ENCODE measurements at regions not wholly inside any gene's neighbourhood (a gene's known extent, or its start where the extent isn't known, plus 50 kb on each side); places are given as distances from the start of the nearest gene placed in this dataset.
"Not testable (repeated sequence)": the region's sequence is repeated elsewhere in the genome, so short reads cannot be mapped to it uniquely, and the experiment has no call there.

- not testable (repeated sequence) for H3K36me3 ChIP-seq (ENCODE audit: control insufficient read depth, insufficient read depth, low read length); DNase-seq (ENCODE audit: low read depth in 2 of 2); H3K27ac ChIP-seq (ENCODE audit: insufficient read depth, low read length); H3K9ac ChIP-seq (ENCODE audit: insufficient read depth, low read length); H2AFZ ChIP-seq (ENCODE audit: low read length); H3K4me3 ChIP-seq (replicated peaks in 1 of 4; ENCODE audit: control extremely low read depth in 1 of 4, insufficient read depth in 1 of 4, low read depth in 3 of 4, low read length in 4 of 4); H3K4me1 ChIP-seq (ENCODE audit: control insufficient read depth, extremely low read depth, insufficient read depth, low read length); H3K9me3 ChIP-seq (ENCODE audit: control insufficient read depth, insufficient read depth, low read depth, low read length); H3K4me2 ChIP-seq (ENCODE audit: extremely low read depth, insufficient read depth, low read length); H4K20me1 ChIP-seq (ENCODE audit: control insufficient read depth, extremely low read depth, insufficient read depth, low read length); H3K27me3 ChIP-seq (ENCODE audit: control insufficient read depth, insufficient read depth, low read length); H3K79me2 ChIP-seq (ENCODE audit: control insufficient read depth, insufficient read depth, low read length)
These were observed 71.3 kb upstream of the SHOX start for GRCh38 chrX:559282-559681.

- no peak overlapping the region for H3K4me3 ChIP-seq (replicated peaks in 1 of 4; ENCODE audit: control extremely low read depth in 1 of 4, insufficient read depth in 1 of 4, low read depth in 3 of 4, low read length in 4 of 4)
- no peaks in the 10 kb centered on the region for H4K20me1 ChIP-seq (ENCODE audit: control insufficient read depth, extremely low read depth, insufficient read depth, low read length)
- no peak overlapping the region for H3K4me2 ChIP-seq (ENCODE audit: extremely low read depth, insufficient read depth, low read length)
- no peaks in the 10 kb centered on the region for H3K27me3 ChIP-seq (ENCODE audit: control insufficient read depth, insufficient read depth, low read length)
- H3K79me2 ChIP-seq (ENCODE audit: control insufficient read depth, insufficient read depth, low read length): no peaks in the 10 kb centered on the region
- H2AFZ ChIP-seq (ENCODE audit: low read length): no peak overlapping the region
- DNase-seq (ENCODE audit: low read depth in 2 of 2): no peak
- no peak for TF ChIP-seq CTCF (conservative IDR thresholded peaks at IDR 0.05 in 1 of 2, IDR thresholded peaks at IDR 0.05 in 1 of 2; ENCODE audit: low read depth in 1 of 2, low read length in 2 of 2)
- TF ChIP-seq EZH2 (IDR thresholded peaks at IDR 0.05; ENCODE audit: low read length, missing control alignments): no peak
- H3K9me3 ChIP-seq (ENCODE audit: control insufficient read depth, insufficient read depth, low read depth, low read length): no peaks in the 10 kb centered on the region
- no peaks in the 10 kb centered on the region for H3K36me3 ChIP-seq (ENCODE audit: control insufficient read depth, insufficient read depth, low read length)
- no peak overlapping the region for H3K27ac ChIP-seq (ENCODE audit: insufficient read depth, low read length)
- no peak overlapping the region for H3K9ac ChIP-seq (ENCODE audit: insufficient read depth, low read length)
- H3K4me1 ChIP-seq (ENCODE audit: control insufficient read depth, extremely low read depth, insufficient read depth, low read length): no peaks in the 10 kb centered on the region
These were observed 62.7 kb upstream of the SHOX start for GRCh38 chrX:567891-568290.

GRCh38 chrX:568311-568710, 62.3 kb upstream of the SHOX start:
- H3K9ac ChIP-seq (ENCODE audit: insufficient read depth, low read length): no peak overlapping the region
- H2AFZ ChIP-seq (ENCODE audit: low read length): no peak overlapping the region
- no peaks in the 10 kb centered on the region for H3K4me1 ChIP-seq (ENCODE audit: control insufficient read depth, extremely low read depth, insufficient read depth, low read length)
- H3K36me3 ChIP-seq (ENCODE audit: control insufficient read depth, insufficient read depth, low read length): no peaks in the 10 kb centered on the region
- H3K4me3 ChIP-seq (replicated peaks in 1 of 4; ENCODE audit: control extremely low read depth in 1 of 4, insufficient read depth in 1 of 4, low read depth in 3 of 4, low read length in 4 of 4): no peak overlapping the region
- no peak overlapping the region for H3K27ac ChIP-seq (ENCODE audit: insufficient read depth, low read length)
- no peak overlapping the region for H3K4me2 ChIP-seq (ENCODE audit: extremely low read depth, insufficient read depth, low read length)
- H3K27me3 ChIP-seq (ENCODE audit: control insufficient read depth, insufficient read depth, low read length): no peaks in the 10 kb centered on the region
- no peaks in the 10 kb centered on the region for H3K9me3 ChIP-seq (ENCODE audit: control insufficient read depth, insufficient read depth, low read depth, low read length)
- no peak for DNase-seq (ENCODE audit: low read depth in 2 of 2)
- H4K20me1 ChIP-seq (ENCODE audit: control insufficient read depth, extremely low read depth, insufficient read depth, low read length): no peaks in the 10 kb centered on the region
- H3K79me2 ChIP-seq (ENCODE audit: control insufficient read depth, insufficient read depth, low read length): no peaks in the 10 kb centered on the region
- no peak for TF ChIP-seq EZH2 (IDR thresholded peaks at IDR 0.05; ENCODE audit: low read length, missing control alignments)
- no peak for TF ChIP-seq CTCF (conservative IDR thresholded peaks at IDR 0.05 in 1 of 2, IDR thresholded peaks at IDR 0.05 in 1 of 2; ENCODE audit: low read depth in 1 of 2, low read length in 2 of 2)

All from fibroblast of lung (primary cell).